ENCODE measurements at regions not wholly inside any gene's neighbourhood (a gene's known extent, or its start where the extent isn't known, plus 50 kb on each side); places are given as distances from the start of the nearest gene placed in this dataset.

DNA sequence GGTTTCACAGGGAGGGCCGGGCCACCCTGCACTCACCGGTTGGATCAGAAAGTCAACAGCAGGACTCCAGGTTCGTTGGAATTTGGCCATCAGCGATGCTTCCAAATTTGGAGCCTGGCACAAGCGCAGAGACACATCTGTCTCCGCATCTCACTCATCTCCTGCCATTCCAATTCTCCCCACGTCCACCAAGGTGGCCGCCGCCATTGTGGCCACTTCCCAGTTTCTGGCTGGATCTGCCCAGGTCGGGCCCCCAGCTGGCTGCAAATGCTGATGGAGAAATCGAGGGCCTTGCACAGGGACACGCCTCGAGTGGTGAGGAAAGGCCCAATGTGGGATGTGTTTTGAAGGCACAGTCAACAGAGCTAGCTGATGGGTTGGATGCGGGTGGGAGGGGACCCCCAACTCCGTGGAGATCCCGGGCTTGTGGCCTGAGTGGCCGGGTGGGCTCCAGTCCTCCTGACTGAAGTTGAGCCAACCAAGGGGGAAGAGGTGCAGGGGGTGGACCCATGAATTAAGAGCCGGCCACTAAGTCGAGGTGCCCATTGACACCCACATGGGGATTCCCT, 102.7 kb downstream of the CRYAA start (continued):
- no peak for TF ChIP-seq EGR1 (IDR thresholded peaks at IDR 0.05; ENCODE audit: borderline replicate concordance, low read depth, low read length)
- no peak for TF ChIP-seq TEAD4 (IDR thresholded peaks at IDR 0.05; ENCODE audit: low read depth, low read length)
- no peak for TF ChIP-seq GTF2F1 (IDR thresholded peaks at IDR 0.05; ENCODE audit: borderline replicate concordance, low read depth, low read length)
- TF ChIP-seq JUN (IDR thresholded peaks at IDR 0.05; ENCODE audit: low read depth, low read length), result no peak
- TF ChIP-seq KDM5A (IDR thresholded peaks at IDR 0.05; ENCODE audit: low read length), result no peak
- TF ChIP-seq EZH2 (IDR thresholded peaks at IDR 0.05; ENCODE audit: low read depth, low read length, severe bottlenecking), result no peak
- TF ChIP-seq RFX5 (IDR thresholded peaks at IDR 0.05; ENCODE audit: borderline replicate concordance, low read depth, low read length), result no peak
- no peak for TF ChIP-seq TAF7 (optimal IDR thresholded peaks at IDR 0.05; ENCODE audit: borderline replicate concordance, low read depth, low read length)

Data from H1 (cell line).